DMS 273 (cell line): ENCODE measurements at regions not wholly inside any gene's neighbourhood (a gene's known extent, or its start where the extent isn't known, plus 50 kb on each side); places are given as distances from the start of the nearest gene placed in this dataset.
A peak's percentile ranks its signal among the peaks of the same experiment; 100 is the strongest.

Experiments
- DNase-seq: peaks from one replicate; lab custom pipeline; 2025; ENCODE audit not compliant: unreplicated experiment; lab: John Stamatoyannopoulos, UW

- DNase-seq, result no peak
Observed at GRCh38 chr2:8394569-8395359, 287.1 kb upstream of the ID2 start.

GRCh38 chr2:8395718-8396117 is 286.1 kb upstream of the ID2 start:
- DNase-seq, result no peak

GRCh38 chr2:8398040-8398668 is 283.7 kb upstream of the ID2 start:
- DNase-seq, result no peak

GRCh38 chr2:8399731-8400130 is 282.1 kb upstream of the ID2 start:
- DNase-seq, result no peak

GRCh38 chr2:8400196-8400595 is 281.7 kb upstream of the ID2 start:
- no peak for DNase-seq

GRCh38 chr2:8402222-8402621 is 279.6 kb upstream of the ID2 start:
- DNase-seq, result no peak

- no peak for DNase-seq
Observed at GRCh38 chr2:8403876-8404275, 278.0 kb upstream of the ID2 start.

GRCh38 chr2:8405334-8405733 is 276.5 kb upstream of the ID2 start:
- no peak for DNase-seq

GRCh38 chr2:8406271-8406670 is 275.6 kb upstream of the ID2 start:
- no peak for DNase-seq

- DNase-seq, result no peak
Observed at GRCh38 chr2:8407332-8407731, 274.5 kb upstream of the ID2 start.

- no peak for DNase-seq
Observed at GRCh38 chr2:8408560-8409460, 273.0 kb upstream of the ID2 start.

GRCh38 chr2:8409461-8410260 is 272.2 kb upstream of the ID2 start:
- DNase-seq, result no peak

GRCh38 chr2:8412082-8412481 is 269.8 kb upstream of the ID2 start:
- peak; percentile 15 for DNase-seq

GRCh38 chr2:8412586-8412985 is 269.3 kb upstream of the ID2 start:
- DNase-seq, result no peak

GRCh38 chr2:8413589-8414135 is 268.2 kb upstream of the ID2 start:
- no peak for DNase-seq

GRCh38 chr2:8414946-8415879 is 266.6 kb upstream of the ID2 start:
- DNase-seq, result no peak

- DNase-seq, result no peak
Observed at GRCh38 chr2:8416001-8416571, 265.8 kb upstream of the ID2 start.

GRCh38 chr2:8416849-8417832 is 264.7 kb upstream of the ID2 start:
- DNase-seq, result peak; percentile 32
